ENCODE measurements at regions not wholly inside any gene's neighbourhood (a gene's known extent, or its start where the extent isn't known, plus 50 kb on each side); places are given as distances from the start of the nearest gene placed in this dataset.
"Not testable (repeated sequence)": the region's sequence is repeated elsewhere in the genome, so short reads cannot be mapped to it uniquely, and the experiment has no call there.

DNA sequence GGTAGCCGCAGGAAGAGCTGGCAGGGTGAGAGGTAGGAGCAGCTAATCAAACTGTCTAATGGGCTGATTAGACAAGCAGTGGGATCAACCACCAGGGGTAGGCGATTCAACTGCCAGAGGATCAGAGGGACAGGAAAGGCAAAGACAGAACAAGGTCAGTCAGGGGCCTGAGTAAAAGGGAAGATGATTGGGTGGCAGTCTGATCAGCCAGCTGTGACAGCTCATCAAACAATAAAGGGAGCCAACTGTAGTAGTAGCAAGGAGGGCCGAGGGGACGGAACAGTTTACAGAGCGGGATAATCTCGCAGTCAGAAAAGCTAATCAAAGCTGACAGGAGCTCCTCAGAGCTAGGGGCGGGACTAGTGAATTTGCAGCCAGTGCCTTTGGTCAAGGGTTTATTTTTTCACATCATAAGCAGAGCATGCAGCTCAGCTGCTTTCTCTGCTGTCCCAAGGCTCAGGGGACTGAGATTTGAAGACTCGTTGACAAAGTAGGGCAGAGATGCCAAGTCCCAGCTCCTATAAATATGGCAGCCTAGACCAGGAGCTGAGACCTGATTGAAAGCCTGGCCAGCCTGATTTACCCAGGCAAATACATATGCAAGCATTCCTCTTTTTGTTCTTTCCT is 418.2 kb downstream of the GABRG2 start:
- DNase-seq, result peak; percentile 24

DNA sequence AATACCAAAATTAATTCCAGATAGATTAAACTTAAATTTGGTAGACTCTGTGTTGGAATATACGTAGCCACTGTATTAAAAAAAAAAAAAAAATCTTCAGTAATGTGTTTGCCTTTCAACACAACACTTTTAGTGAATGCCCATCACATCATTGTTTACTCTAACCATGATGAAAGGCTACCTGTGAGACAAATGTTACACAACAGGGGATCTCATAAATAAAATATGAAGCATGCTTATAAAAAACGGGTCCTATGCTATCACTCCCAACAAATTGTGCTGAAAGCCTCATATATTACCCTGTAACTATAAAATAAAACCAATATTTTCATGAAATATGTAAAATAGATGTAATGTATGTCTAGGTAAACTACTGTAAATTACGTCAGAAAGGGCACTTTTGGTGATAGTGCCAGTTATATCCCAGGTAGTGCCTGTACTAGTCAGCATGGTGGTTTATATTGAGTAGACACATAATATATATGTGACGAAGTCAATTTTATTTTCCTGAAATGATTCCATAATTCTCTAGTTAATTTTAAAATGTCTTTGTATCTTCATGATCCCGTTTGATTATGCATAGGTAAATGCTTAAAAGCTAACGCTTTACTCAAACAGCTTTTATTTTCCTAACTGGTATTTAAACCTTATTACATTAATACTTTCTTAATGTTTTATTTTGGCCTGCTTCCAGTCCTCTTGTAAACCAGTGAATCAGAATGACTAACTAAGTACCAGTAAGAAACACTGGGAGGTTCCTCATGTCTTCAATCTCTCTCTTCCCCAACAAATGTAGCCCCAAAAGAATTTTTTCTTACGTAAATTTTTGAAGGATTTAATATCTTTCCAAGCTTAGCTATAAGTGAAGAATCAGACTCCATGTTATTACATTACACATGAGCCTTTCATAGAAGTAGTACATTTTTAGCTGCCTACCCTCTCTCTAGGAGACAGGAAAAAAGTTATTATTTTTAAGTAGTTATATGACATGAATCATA is 420.3 kb downstream of the GABRG2 start:
- no peak for DNase-seq

DNA sequence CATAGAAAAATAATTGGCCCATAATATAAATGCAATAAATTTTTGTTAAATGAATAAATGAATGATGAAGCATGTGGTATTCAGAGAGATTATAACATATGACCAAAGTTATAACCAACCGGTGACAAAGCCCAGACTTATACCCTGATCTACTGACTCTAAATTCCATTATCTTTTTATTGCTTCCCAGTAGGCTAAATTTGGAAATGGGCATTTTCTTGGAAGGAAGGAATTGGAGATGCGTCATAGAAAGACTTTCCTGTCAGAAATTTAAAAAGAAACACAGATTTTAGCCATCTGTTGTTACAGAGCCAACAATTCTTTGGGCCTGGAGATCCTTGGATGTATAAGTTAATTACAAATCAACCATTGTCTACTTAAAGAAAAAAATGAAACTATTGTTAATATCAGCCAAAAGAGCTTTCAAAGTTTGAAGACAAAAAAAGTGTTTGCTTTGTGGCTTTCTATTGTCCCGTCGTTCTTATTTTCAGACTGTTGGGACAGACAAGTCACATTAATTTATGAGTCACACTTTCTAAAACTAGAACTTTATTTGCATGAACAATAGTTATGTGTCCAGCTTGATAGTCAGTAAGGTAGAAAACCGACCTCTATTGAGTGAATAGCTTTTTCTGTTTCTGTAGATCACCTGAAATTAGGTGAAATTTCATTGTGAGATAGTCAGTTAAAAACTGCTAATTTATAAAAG is 428.7 kb downstream of the GABRG2 start:
- DNase-seq, result no peak

DNA sequence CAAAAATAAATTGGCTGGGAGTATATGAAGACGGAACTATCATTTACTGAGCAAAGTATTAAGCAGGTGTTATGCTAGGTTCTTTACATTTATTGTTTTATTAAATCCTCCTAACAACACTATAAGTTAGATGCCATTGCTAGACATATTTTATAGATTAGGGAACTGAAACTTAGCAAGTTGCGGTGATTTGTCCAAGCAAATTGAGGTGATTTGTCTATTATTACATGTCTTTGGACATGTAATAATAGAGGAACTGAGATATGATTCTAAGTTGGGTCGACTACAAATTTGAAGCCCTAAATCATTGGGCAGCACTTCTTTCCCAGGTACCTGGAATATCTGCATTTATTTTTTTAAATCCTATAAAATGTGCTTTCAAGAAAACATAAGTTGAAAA is 429.9 kb downstream of the GABRG2 start:
- DNase-seq, result no peak

DNA sequence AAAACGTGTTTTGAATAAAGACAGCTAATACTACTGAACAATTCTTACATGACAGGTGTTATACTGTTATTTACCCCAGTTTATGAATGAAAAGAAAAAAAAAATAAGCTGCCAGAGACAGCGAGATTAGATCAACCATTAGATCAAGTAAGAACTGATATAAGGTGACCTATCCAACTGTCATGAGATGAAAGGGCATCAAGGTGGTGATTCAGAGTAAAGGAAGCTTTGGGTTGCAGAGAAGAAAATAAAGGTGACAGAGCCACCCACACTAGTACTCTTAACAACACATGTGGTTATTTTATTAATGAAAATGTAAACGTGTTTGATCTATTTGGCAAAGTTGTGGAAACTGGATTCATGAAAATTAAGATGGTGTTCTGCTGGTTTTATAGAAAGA is 435.2 kb downstream of the GABRG2 start:
- no peak for DNase-seq

DNA sequence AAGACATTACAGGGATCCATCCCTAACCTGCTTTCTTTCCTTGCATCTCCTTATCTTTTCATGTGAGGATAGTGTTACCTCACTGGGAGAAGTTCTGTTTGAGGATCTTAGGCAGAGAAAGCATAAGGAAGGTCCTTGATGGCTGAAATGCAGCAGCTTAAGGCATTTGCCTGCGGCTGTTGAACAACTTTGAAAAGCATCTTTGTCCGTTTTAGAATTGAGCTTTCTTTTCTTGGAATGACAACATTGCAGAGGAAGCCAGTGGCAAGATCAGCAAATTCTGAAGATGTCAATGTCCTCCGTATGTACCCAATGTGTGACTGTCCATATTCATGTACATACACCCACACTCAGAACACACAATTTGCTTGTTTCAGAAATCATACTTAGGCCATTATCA is 436.2 kb downstream of the GABRG2 start:
- peak; percentile 14 for DNase-seq

DNA sequence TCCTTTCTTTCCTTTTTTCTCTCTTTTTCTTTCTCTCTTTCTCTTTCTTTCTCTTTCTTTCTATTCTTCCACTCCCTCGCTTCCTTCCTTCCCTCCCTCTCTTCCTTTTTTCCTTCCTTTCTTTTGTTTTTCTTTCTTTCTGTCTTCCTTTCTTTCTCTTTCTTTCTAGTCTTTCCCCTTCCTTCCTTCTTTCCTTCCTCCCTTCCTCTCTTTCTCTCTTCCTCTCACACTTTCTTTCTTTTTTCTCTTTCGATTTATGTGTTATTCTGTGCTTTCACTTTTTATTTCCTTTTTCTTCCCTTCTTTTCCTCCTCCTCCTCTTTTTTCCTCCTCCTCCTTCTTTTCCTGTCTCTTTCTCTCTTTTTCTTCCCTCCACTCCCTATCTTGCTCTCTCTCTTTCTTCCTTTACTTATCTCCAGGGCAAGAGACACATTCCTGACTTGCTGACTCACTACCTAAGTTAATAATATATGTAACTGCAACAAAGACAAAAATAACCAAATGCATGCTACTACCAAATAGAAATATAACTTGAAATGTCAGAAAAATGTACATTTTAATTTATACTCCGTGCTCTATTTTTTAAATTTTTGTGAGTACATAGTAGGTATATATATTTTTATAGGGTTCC is 445.5 kb downstream of the GABRG2 start:
- DNase-seq, result no peak

DNA sequence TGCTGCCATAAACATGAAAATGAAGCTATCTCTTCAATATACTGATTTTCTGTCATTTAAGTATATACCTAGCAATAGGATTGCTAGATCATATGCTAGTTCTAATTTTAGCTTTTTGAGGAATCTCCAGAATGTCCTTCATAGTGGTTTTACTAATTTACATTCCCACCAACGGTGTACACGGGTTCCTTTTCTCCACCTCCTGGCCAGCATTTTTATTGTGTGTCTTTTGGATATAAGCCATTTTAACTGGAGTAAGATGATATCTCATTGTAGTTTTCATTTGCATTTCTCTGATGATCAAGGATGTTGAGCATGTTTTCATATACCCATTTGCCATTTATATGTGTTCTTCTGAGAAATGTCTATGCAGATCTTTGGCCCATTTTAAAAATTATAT is 446.5 kb downstream of the GABRG2 start:
- no peak for DNase-seq

DNA sequence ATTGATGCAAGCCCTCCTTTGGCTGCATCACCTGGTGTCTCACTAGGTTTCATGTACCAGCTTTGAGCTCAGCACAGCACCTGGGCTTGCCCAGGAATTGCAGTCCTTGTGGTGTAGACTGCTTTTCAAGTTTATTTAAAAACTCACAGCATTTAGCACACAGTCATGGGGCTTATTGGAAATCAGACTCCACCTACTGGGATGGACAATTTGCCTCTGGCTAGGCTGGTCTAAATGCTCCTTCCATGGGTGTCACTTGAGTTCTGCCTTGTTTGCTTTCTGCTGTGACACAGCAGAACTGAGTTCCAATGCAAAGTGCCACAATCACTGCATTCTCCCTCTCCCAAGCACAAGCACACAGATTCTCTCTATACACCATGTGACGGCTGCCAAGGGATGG is 453.3 kb downstream of the GABRG2 start:
- no peak for DNase-seq

DNA sequence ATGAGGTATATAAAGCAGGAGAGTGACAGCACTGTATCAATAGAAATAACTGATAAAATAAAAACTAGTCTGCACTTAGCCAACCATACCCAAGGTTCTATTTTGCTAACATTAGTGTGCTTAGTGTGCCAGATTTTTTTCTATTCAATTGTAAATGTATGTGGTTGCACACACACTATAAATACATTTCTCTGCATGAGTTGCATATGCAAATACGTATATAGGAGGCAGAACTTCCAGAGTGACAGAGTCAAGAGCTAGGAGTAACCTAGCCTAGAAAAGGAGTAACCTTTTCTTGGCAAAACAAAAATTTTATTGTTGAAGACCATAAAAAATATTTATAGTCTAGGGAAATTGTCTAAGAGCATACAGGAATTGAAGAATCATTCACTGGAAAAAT is 461.6 kb downstream of the GABRG2 start:
- DNase-seq, result no peak

DNA sequence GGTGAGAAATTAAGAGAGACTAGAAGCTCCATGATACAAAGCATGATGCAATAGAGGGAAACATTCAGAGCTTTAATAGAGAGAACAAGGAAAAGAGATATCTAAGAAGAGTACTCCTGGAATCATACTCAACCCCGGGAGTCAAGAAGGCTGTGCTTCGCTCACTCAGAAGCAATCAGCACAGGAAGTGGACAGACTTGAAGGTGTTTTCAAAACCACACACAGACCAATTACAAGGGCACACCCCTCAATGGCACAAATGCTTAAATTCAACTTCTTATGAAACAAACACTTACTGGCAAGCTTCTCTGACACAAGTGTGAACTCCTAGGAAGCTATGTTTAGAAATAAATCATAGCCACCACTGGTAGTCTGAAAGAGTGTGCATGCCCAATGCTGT is 462.3 kb downstream of the GABRG2 start:
- no peak for DNase-seq

DNA sequence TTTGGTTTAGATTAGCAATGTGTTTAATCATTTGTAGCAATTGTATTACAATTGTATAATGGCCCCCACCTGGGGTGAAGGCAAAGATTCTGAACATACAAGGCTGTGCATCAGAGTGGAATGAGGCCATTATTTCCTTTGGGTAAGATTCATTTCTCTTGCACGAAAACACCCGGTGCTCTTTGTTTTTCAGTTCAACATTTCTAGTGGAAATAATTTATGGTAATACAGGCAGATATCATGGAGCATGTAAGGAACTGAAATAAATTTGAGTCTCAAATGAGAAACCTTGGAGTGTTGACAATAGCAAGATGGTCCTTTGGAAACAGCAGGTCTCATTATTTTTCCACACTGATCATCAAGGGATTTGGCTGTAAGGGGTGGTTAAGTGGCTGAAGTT is 475.9 kb downstream of the GABRG2 start:
- no peak for DNase-seq

DNA sequence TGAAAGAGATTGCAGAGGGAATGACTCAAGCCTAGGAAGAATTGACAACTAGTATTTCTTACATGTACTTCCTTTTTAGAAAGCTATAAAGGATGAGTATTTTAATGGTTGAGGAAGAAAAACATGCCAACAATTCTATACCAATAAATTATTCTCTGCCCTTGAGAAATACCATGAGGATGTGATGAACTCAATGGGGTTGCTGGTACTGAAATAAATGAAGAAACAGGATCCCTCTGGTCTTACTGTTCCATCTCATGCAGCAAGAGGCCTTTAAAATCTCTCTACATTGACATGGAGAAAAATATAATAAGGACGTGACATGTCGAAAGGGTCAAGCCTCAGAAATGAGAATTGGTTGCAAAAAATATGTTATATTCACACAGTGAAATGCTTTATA is 477.3 kb downstream of the GABRG2 start:
- no peak for DNase-seq

DNA sequence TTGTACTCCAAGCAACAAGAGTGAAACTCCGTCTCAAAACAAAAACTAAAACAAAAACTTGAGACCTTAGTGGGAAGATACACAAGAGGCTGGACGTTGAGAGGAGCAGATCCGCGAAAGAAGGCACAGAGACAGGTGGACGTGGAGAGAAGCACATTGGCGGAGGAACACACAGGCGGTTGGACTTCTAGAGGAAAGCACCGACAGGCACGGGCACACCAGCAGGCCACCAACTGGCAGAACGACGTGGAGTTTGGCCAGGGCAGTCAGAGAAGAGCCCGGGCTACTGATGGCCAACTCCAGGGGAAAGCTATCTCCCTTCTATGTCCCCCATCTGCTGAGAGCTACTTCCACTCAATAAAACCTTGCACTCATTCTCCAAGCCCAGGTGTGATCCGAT is 482.7 kb downstream of the GABRG2 start:
- DNase-seq, result no peak

DNA sequence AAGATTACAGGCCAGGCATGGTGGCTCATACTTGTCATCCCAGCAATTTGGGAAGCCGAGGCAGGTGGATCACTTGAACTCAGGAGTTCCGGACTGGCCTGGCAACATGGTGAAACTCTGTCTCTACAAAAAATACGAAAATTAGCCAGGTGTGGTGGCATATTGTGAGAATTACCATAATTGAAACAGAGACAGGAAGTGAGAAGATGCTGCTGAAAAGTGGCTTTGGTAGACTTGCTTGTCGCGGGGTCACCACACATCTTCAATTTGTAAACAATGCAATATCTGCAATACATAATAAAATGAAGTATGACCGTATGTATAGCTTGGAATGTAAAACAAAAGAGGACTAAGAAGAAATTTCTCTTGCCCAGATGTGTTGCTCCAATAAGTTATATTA is 490.5 kb downstream of the GABRG2 start:
- DNase-seq, result no peak

DNA sequence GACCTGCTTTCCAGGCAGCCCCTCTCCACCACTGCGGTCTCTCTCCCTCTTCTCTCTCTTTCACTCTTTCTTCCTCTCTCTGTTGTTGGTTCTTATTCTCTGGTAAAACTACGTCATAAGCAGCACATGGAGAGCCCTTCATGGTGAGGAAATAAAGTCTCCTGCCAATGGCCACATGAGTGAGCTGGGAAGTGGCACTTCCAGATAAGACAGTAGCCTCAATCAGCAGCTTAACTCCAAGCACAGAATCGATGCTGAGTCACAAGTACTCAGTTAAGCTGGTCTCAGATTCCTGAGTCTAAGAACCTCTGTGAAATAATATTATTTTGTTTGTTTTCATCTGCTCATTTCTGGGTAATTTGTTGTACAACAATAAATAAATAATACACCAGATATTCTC is 500.1 kb downstream of the GABRG2 start:
- DNase-seq, result no peak

DNA sequence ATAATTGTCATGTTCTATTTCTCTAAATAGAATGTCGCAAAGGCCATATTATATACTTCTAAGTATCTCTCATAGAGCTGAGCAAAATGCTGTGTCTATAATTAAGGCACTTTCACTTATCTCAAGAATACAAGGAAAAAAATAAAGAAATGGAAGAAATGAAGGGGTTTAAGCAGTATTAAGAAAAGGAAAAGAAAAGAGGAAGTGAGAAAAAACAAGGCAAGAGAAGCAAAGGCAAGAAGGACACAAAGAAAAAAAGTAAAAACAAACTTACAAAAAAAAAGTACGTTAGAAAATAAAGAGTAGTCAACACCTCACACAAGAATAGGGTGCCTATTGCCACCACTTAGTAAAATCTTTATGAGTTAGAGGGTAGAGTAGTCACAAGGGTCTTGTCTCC is 506.2 kb downstream of the GABRG2 start:
- no peak for DNase-seq

DNA sequence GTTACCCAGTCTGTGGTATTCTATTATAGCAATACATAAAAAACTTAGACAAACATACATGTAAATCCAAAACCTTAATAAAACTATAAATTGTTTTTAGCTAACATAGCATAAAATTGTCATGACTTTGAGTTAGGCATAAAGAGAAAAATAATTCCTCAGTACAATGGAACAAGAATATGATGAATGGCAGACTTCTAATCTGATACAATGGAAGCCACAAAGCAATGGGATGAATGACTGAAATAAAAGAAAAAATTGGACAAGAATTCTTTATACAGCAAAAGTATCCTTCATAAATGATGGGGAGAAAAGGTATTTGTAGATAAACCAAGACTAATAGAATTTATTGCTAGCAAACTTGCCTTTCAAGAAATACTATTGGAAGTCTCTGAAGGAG is 524.2 kb downstream of the GABRG2 start:
- DNase-seq, result no peak

DNA sequence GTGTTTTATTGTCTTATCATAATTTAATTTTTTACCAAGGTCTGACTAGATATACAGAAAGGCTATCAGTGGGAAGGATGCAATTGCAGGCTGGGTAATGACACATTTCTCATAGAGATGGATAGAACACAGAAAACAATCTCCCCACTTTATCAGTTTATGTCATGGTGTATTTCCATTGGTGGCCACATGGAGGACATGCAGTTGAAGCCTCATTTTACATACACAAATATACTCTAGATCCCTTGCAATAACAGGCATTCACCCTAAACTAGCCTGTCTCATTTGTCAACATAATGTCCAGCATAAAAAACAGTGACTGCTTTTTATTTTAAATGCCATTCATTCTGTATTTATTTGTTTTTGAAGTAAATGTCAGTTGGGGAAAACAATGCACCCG is 526.3 kb downstream of the GABRG2 start:
- DNase-seq, result no peak

DNA sequence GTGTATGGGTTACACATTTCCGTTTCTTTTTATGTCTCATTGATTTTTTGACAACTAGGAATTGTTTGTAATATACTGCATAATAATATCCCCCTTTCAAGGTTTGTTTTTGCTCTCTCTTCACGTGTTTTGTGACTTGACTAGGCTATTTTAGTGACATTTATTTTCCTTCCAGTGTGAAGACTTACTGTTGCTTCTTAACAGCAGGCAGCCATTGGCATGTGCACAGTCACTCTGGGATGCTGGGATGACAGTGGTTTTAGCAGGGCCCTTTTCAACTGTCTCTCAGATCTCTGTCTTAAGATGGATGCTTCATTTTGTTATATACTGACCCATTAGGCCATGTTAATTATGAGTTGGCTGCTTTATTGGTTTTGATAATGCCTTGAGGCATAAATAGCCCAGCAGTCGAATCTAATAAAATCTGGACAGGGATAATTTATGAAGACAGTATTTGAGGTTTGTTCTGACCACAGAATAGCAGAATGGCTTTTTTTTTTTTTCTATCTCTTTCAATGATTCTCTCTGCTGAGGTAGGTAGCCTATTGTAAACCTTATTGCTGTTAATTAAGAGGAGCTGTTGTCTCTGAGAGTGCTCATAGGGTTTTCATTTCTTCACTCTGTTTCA is 536.0 kb downstream of the GABRG2 start:
- no peak for DNase-seq

DNA sequence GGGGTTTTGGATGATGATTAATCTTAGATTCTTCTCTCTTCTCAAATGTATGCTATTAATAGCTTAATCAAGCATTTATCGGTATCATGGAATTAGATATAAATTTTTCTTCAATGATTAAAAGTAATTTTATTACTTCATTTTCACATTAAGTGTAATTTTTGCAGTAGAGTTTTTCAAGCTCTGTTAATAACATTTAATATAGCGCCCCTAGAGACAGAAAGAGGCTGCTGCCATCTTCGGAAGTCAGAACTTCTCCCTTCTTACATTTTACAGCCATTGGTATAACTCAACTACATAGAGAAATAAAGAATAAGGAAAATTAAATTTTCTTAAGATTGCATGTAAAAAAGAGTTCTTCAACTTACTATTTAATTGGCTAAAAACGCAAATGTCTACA is 540.3 kb downstream of the GABRG2 start:
- no peak for DNase-seq

DNA sequence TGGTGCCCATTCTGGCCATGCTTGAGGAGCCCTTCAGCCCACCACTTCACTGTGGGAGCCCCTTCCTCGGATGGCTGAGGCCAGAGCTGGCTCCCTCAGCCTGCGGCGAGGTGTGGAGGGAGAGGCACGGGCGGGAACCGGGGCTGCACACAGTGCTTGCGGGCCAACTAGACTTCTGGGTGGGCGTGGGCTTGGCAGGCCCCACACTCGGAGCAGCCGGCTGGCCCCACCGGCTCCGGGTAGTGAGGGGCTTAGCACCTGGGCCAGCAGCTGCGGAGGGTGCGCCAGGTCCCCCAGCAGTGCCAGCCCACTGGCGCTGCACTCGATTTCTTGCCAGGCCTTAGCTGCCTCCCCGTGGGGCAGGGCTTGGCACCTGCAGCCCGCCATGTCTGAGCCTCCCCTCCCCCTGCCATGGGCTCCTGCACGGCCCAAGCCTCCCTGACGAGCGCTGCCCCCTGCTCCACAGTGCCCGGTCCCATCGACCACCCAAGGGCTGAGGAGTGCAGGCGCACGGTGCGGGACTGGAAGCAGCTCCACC is 554.2 kb downstream of the GABRG2 start:
- DNase-seq, result not testable (repeated sequence)
